ENCODE measurements at regions not wholly inside any gene's neighbourhood (a gene's known extent, or its start where the extent isn't known, plus 50 kb on each side); places are given as distances from the start of the nearest gene placed in this dataset.

GRCh38 chr11:81975261-81975900 lies 758.3 kb downstream of the FAM181B start:
- TF ChIP-seq CTCF (IDR thresholded peaks at IDR 0.05) (no peak), POLR2A (IDR thresholded peaks at IDR 0.05) (no peak), EP300 (IDR thresholded peaks at IDR 0.05) (no peak)

All from sigmoid colon (tissue), 4 donors.